GM12878 (cell line): ENCODE measurements at regions not wholly inside any gene's neighbourhood (a gene's known extent, or its start where the extent isn't known, plus 50 kb on each side); places are given as distances from the start of the nearest gene placed in this dataset.

Experiments used
- ATAC-seq: fragments of 200-7000 bp; cut with Tn5 transposase; 3 replicates; pipeline ENCODE4 v1.9.1; 2020; ENCODE audit warnings: mild to moderate bottlenecking, moderate library complexity
- BruUV-seq: library from RNA; stranded (reverse); fragments of 400-500 nt; replicated peaks from 2 replicates; lab custom pipeline; 2021; lab: Mats Ljungman, UMichigan
- CTCF ChIA-PET: fragments of 300-600 bp; sonication (Branson Sonifier 250); formaldehyde crosslinking; extraction: SDS; loops from one replicate; lab custom pipeline; 2021; ENCODE audit warnings: inconsistent platforms; lab: Yijun Ruan, JAX
- POLR2A ChIA-PET: fragments of 350-600 bp; formaldehyde crosslinking; extraction: SDS; loops from one replicate; lab custom pipeline; 2021; ENCODE audit warnings: inconsistent platforms; lab: Charles Lee
- RAD21 ChIA-PET: fragments of 300-600 bp; sonication (Branson Sonifier 250); formaldehyde crosslinking; loops from one replicate; lab custom pipeline; 2023; ENCODE audit warnings: antibody characterized with exemption; ENCODE audit not compliant: unreplicated experiment; lab: Charles Lee
- SMC1A ChIA-PET: fragments of 300-600 bp; sonication (Branson Sonifier 250); formaldehyde crosslinking; loops from one replicate; lab custom pipeline; 2023; ENCODE audit not compliant: unreplicated experiment, uncharacterized antibody; lab: Charles Lee
- DNase-seq: peaks from one replicate; pipeline ENCODE4 v3.0.0-alpha.2; 2011; ENCODE audit warnings: low read depth, low spot score
- FAIRE-seq: peaks from 3 replicates; lab custom pipeline; 2011; peaks lifted over from hg19 to GRCh38; lab: Jason Lieb, UNC
- H2AFZ ChIP-seq: 2 replicates; pipeline ENCODE4 v1.6.0; 2011; ENCODE audit warnings: low read depth, low read length, control low read depth; ENCODE audit not compliant: control insufficient read depth
- H3K27ac ChIP-seq: 2 replicates; pipeline ENCODE4 v1.5.1; 2011; ENCODE audit warnings: control low read depth; ENCODE audit not compliant: control insufficient read depth, insufficient read depth
- H3K27me3 ChIP-seq, 2 experiments: replicated peaks in 1 of 2; 2 replicates each; pipeline versions ENCODE4 v1.6.0 to v1.6.1; 2011; ENCODE audit warnings: low read length in 1 of 2; ENCODE audit not compliant: control insufficient read depth in 2 of 2, insufficient read depth in 2 of 2
- H3K36me3 ChIP-seq, 2 experiments: 2 replicates each; pipeline ENCODE4 v1.5.1; 2011; ENCODE audit warnings: low read length in 1 of 2; ENCODE audit not compliant: control insufficient read depth in 2 of 2, insufficient read depth in 2 of 2
- H3K4me1 ChIP-seq: 2 replicates; pipeline ENCODE4 v1.6.1; 2011; ENCODE audit warnings: mild to moderate bottlenecking, low read length, moderate library complexity, mixed read lengths; ENCODE audit not compliant: control insufficient read depth, insufficient read depth
- H3K4me2 ChIP-seq: 2 replicates; pipeline ENCODE4 v1.6.0; 2011; ENCODE audit warnings: control low read depth; ENCODE audit not compliant: control insufficient read depth, insufficient read depth
- H3K4me3 ChIP-seq: fragments of 200-600 bp; sonication (generic); 2 replicates; pipeline ENCODE4 v1.5.1; 2016
- H3K79me2 ChIP-seq: 2 replicates; pipeline ENCODE4 v1.6.0; 2011; ENCODE audit warnings: low read length; ENCODE audit not compliant: control insufficient read depth, insufficient read depth
- H3K9ac ChIP-seq: 2 replicates; pipeline ENCODE4 v1.8.0; 2011; ENCODE audit warnings: low read length, control low read depth, mixed read lengths; ENCODE audit not compliant: control insufficient read depth, insufficient read depth
- H3K9me3 ChIP-seq: replicated peaks from 3 replicates; pipeline ENCODE4 v1.5.1; 2011; ENCODE audit warnings: mild to moderate bottlenecking, low read length; ENCODE audit not compliant: control insufficient read depth, insufficient read depth
- H4K20me1 ChIP-seq: 2 replicates; pipeline ENCODE4 v1.6.0; 2011; ENCODE audit not compliant: control insufficient read depth, insufficient read depth
- CHD2 ChIP-seq: IDR thresholded peaks from 2 replicates; pipeline ENCODE4 v1.6.1; 2011; ENCODE audit warnings: low read depth, low read length, improper control_type of control experiment, borderline replicate concordance
- CHD4 ChIP-seq: fragments of 200-600 bp; sonication (generic); IDR thresholded peaks from 2 replicates; pipeline ENCODE4 v1.6.1; 2016; ENCODE audit warnings: mild to moderate bottlenecking
- FOXK2 ChIP-seq: fragments of 450-650 bp; IDR thresholded peaks from 2 replicates; pipeline ENCODE4 v1.6.1; 2017; ENCODE audit warnings: mild to moderate bottlenecking, moderate library complexity
- FOXM1 ChIP-seq: IDR thresholded peaks from 2 replicates; pipeline ENCODE4 v1.6.1; 2012; ENCODE audit warnings: low read depth, mild to moderate bottlenecking, inconsistent platforms, low read length, moderate library complexity
- NR2C1 ChIP-seq: fragments of 450-650 bp; IDR thresholded peaks from 2 replicates; pipeline ENCODE4 v1.6.1; 2017; ENCODE audit warnings: antibody characterized with exemption, mild to moderate bottlenecking, moderate library complexity
- NR2F1 ChIP-seq: fragments of 450-650 bp; conservative IDR thresholded peaks from 2 replicates; pipeline ENCODE4 v1.6.1; 2017; ENCODE audit warnings: mild to moderate bottlenecking
- PAX8 ChIP-seq: fragments of 450-650 bp; IDR thresholded peaks from 2 replicates; pipeline ENCODE4 v1.6.1; 2017; ENCODE audit warnings: mild to moderate bottlenecking, moderate library complexity
- RELA ChIP-seq: fragments of 450-650 bp; IDR thresholded peaks from 2 replicates; pipeline ENCODE4 v1.8.0; 2014; ENCODE audit warnings: borderline replicate concordance; ENCODE audit not compliant: partially characterized antibody
- RUNX3 ChIP-seq: IDR thresholded peaks from 2 replicates; pipeline ENCODE4 v1.6.1; 2012; ENCODE audit warnings: low read length, inconsistent platforms
- SMAD1 ChIP-seq: fragments of 450-650 bp; IDR thresholded peaks from 2 replicates; pipeline ENCODE4 v1.6.1; 2018; ENCODE audit warnings: mild to moderate bottlenecking, low read depth; ENCODE audit not compliant: partially characterized antibody
- TCF3 ChIP-seq: IDR thresholded peaks from 2 replicates; pipeline ENCODE4 v1.6.1; 2012; ENCODE audit warnings: low read depth, mild to moderate bottlenecking, low read length, borderline replicate concordance; ENCODE audit not compliant: insufficient read depth
- TCF7 ChIP-seq: IDR thresholded peaks from 2 replicates; pipeline ENCODE4 v1.6.1; 2014; ENCODE audit warnings: antibody characterized with exemption, borderline replicate concordance
- USF2 ChIP-seq: IDR thresholded peaks from 2 replicates; pipeline ENCODE4 v1.6.1; 2011; ENCODE audit warnings: low read depth, low read length, improper control_type of control experiment, borderline replicate concordance
- WRNIP1 ChIP-seq: IDR thresholded peaks from 2 replicates; pipeline ENCODE4 v1.6.1; 2011; ENCODE audit warnings: low read depth, low read length, improper control_type of control experiment, borderline replicate concordance
- YBX1 ChIP-seq: fragments of 450-650 bp; IDR thresholded peaks from 2 replicates; pipeline ENCODE4 v1.6.1; 2016; ENCODE audit warnings: antibody characterized with exemption
- WGBS: methylation state at CpG from one replicate; pipeline ENCODE4 v1.1.6; 2016; ENCODE audit warnings: low lambda C conversion rate; ENCODE audit not compliant: insufficient replicate concordance, insufficient coverage; ENCODE audit errors: missing lambda C conversion rate; 5-methylcytosine and 5-hydroxymethylcytosine counted together
- in situ Hi-C: fragments of 300-500 bp; cut with MboI; formaldehyde crosslinking; loops from 9 replicates; pipeline ENCODE4 v1.14.3; 2018; ENCODE audit warnings: mixed read lengths
- intact Hi-C: fragments of 100-400 bp; cut with micrococcal nuclease; formaldehyde crosslinking; loops from one replicate; pipeline ENCODE4 v1.14.2; 2022; ENCODE audit not compliant: unreplicated experiment
- TF ChIP-seq, protein P1 (sequence below): IDR thresholded peaks from 2 replicates; pipeline ENCODE4 v1.6.1; 2012; ENCODE audit warnings: low read depth, low read length, improper control_type of control experiment

GRCh38 chr10:84933402-84933801, 605.0 kb downstream of the CCSER2 start:
- Histone ChIP-seq H3K9me3 (no peaks in the 10 kb centered on the region), H3K9ac (no peak overlapping the region), H3K36me3 (no peaks in the 10 kb centered on the region), H3K4me2 (no peak overlapping the region), H3K27me3 (no peaks in the 10 kb centered on the region), H3K27ac (no peak overlapping the region), H3K4me1 (no peaks in the 10 kb centered on the region), H3K79me2 (no peaks in the 10 kb centered on the region), H2AFZ (no peak overlapping the region), H4K20me1 (no peaks in the 10 kb centered on the region), H3K4me3 (no peak overlapping the region)
- no TSS peak for BruUV-seq
- ChIA-PET POLR2A (no interaction called here), SMC1A (no interaction called here), CTCF (no interaction called here), RAD21 (no interaction called here)
- no peak for ATAC-seq
- no peak for FAIRE-seq
- 2% methylated on average over 7 of the region's 7 CpGs for WGBS
- no peak for DNase-seq
- intact Hi-C loops (no loop called here), in situ Hi-C loops (no loop called here)
- no peak for TF ChIP-seq USF2
- TF ChIP-seq FOXM1: no peak
- TF ChIP-seq RUNX3: no peak
- TF ChIP-seq CHD2: no peak
- no peak for TF ChIP-seq NR2C1
- TF ChIP-seq PAX8: no peak
- TF ChIP-seq WRNIP1: no peak
- no peak for TF ChIP-seq YBX1
- no peak for TF ChIP-seq CHD4
- TF ChIP-seq, protein P1, sequence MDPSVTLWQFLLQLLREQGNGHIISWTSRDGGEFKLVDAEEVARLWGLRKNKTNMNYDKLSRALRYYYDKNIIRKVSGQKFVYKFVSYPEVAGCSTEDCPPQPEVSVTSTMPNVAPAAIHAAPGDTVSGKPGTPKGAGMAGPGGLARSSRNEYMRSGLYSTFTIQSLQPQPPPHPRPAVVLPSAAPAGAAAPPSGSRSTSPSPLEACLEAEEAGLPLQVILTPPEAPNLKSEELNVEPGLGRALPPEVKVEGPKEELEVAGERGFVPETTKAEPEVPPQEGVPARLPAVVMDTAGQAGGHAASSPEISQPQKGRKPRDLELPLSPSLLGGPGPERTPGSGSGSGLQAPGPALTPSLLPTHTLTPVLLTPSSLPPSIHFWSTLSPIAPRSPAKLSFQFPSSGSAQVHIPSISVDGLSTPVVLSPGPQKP: no peak
- TF ChIP-seq NR2F1: no peak
- no peak for TF ChIP-seq RELA
- TF ChIP-seq TCF7: no peak
- TF ChIP-seq TCF3: no peak
- no peak for TF ChIP-seq SMAD1
- no peak for TF ChIP-seq FOXK2
